CD4-positive, alpha-beta T cell (primary cell): ENCODE measurements at regions not wholly inside any gene's neighbourhood (a gene's known extent, or its start where the extent isn't known, plus 50 kb on each side); places are given as distances from the start of the nearest gene placed in this dataset.

Source experiments
- ATAC-seq: fragments of 200-7000 bp; cut with Tn5 transposase; one replicate; pipeline ENCODE4 v1.10.0; 2022; ENCODE audit warnings: mild to moderate bottlenecking; ENCODE audit not compliant: poor library complexity
- CTCF ChIA-PET: fragments of 350-600 bp; sonication (Branson Sonifier 250); formaldehyde crosslinking; loops from one replicate; lab custom pipeline; 2021; ENCODE audit warnings: antibody characterized with exemption, inconsistent platforms; lab: Charles Lee
- POLR2A ChIA-PET: fragments of 350-600 bp; sonication (Branson Sonifier 250); formaldehyde crosslinking; loops from one replicate; lab custom pipeline; 2021; ENCODE audit warnings: antibody characterized with exemption, inconsistent platforms; lab: Charles Lee
- DNase-seq, 14 experiments: peaks; one replicate each; pipeline ENCODE4 v3.0.0-alpha.2; 2013 to 2020; ENCODE audit warnings: mixed read lengths in 2 of 14
- H3K27ac ChIP-seq, 2 donors: one replicate each; pipeline versions ENCODE4 v1.5.1 to v1.7.0; 2013; ENCODE audit warnings: low read length in 2 of 2, low read depth in 1 of 2, mild to moderate bottlenecking in 1 of 2
- H3K27me3 ChIP-seq, 2 experiments: 1 replicate in 1 of 2; 2 replicates in 1 of 2; pipeline versions ENCODE4 v1.6.1 to v1.7.0; 2013; ENCODE audit warnings: low read length in 2 of 2, control low read depth in 1 of 2, mild to moderate bottlenecking in 1 of 2, moderate library complexity in 1 of 2; ENCODE audit not compliant: insufficient read depth in 2 of 2, control insufficient read depth in 1 of 2
- H3K36me3 ChIP-seq: one replicate; pipeline ENCODE4 v1.6.1; 2013; ENCODE audit warnings: low read length, control low read depth; ENCODE audit not compliant: insufficient read depth
- H3K4me1 ChIP-seq: one replicate; pipeline ENCODE4 v1.6.1; 2013; ENCODE audit warnings: low read length, control low read depth; ENCODE audit not compliant: insufficient read depth
- H3K4me3 ChIP-seq: one replicate; pipeline ENCODE4 v1.5.1; 2013; ENCODE audit warnings: mild to moderate bottlenecking, low read length, moderate library complexity
- H3K9me3 ChIP-seq, 2 experiments: 1 replicate in 1 of 2; 2 replicates in 1 of 2; pipeline versions ENCODE4 v1.6.1 to v1.7.0; 2013; ENCODE audit warnings: low read length in 2 of 2, mild to moderate bottlenecking in 2 of 2, control low read depth in 1 of 2, moderate library complexity in 1 of 2; ENCODE audit not compliant: control insufficient read depth in 1 of 2, insufficient read depth in 1 of 2
- H3K27ac Mint-ChIP-seq: one replicate; pipeline ENCODE4 v1.8.0; 2020; ENCODE audit warnings: mixed read lengths
- H3K27me3 Mint-ChIP-seq: one replicate; pipeline ENCODE4 v1.8.0; 2021; ENCODE audit warnings: mixed read lengths
- H3K36me3 Mint-ChIP-seq: one replicate; pipeline ENCODE4 v1.8.0; 2021; ENCODE audit warnings: low read depth, mixed read lengths
- H3K4me1 Mint-ChIP-seq: one replicate; pipeline ENCODE4 v1.8.0; 2021; ENCODE audit warnings: low read depth, mixed read lengths
- H3K4me3 Mint-ChIP-seq: one replicate; pipeline ENCODE4 v1.8.0; 2020; ENCODE audit warnings: mild to moderate bottlenecking, mixed read lengths
- H3K9me3 Mint-ChIP-seq: one replicate; pipeline ENCODE4 v1.8.0; 2020; ENCODE audit warnings: mixed read lengths
- CTCF ChIP-seq: fragments of 200-600 bp; IDR thresholded peaks from one replicate; pipeline ENCODE4 v1.8.0; 2022; ENCODE audit warnings: antibody characterized with exemption, mild to moderate bottlenecking
- intact Hi-C, 2 experiments: fragments of 100-400 bp; cut with DNase I in 1 of 2; cut with micrococcal nuclease in 1 of 2; formaldehyde crosslinking; loops; one replicate each; pipeline versions ENCODE4 v1.15.1 to v1.9.0; 2023 to 2025; cut with DNase I, micrococcal nuclease

- no peak for DNase-seq
- Histone ChIP-seq H3K36me3 (no peaks in the 10 kb centered on the region), H3K9me3 (peaks cover 0 to 10% of the 10 kb centered on the region in 2 experiments), H3K4me3 (no peak overlapping the region), H3K4me1 (no peaks in the 10 kb centered on the region), H3K27ac (no peak overlapping the region), H3K27me3 (no peaks in the 10 kb centered on the region)
- Mint-ChIP-seq H3K4me1 (no peaks in the 10 kb centered on the region), H3K4me3 (no peak overlapping the region), H3K27me3 (peaks cover 34% of the 10 kb centered on the region), H3K36me3 (no peaks in the 10 kb centered on the region), H3K9me3 (no peaks in the 10 kb centered on the region), H3K27ac (no peak overlapping the region)
- POLR2A ChIA-PET: no interaction called here
- ATAC-seq: no peak
- intact Hi-C loops: no loop called here
- CTCF ChIA-PET: no interaction called here
- no peak for TF ChIP-seq CTCF
Measured at GRCh38 chr15:29618586-29618985, 203.7 kb downstream of the TJP1 start.

- no peaks in the 10 kb centered on the region for H3K36me3 Mint-ChIP-seq
- H3K4me3 Mint-ChIP-seq: no peak overlapping the region
- H3K9me3 Mint-ChIP-seq: no peaks in the 10 kb centered on the region
- no peak overlapping the region for H3K4me3 ChIP-seq
- no peaks in the 10 kb centered on the region for H3K36me3 ChIP-seq
- no peak for DNase-seq
- H3K4me1 Mint-ChIP-seq: no peaks in the 10 kb centered on the region
- H3K27me3 Mint-ChIP-seq: peaks cover 45% of the 10 kb centered on the region
- H3K4me1 ChIP-seq: no peaks in the 10 kb centered on the region
- intact Hi-C loops: no loop called here
- ChIA-PET POLR2A (no interaction called here), CTCF (no interaction called here)
- no peak overlapping the region for H3K27ac Mint-ChIP-seq
- peaks cover 0 to 2% of the 10 kb centered on the region in 2 experiments for H3K27me3 ChIP-seq
- H3K27ac ChIP-seq: no peak overlapping the region
- no peak for TF ChIP-seq CTCF
- peaks cover 0 to 15% of the 10 kb centered on the region in 2 experiments for H3K9me3 ChIP-seq
- no peak for ATAC-seq
Measured at GRCh38 chr15:29616512-29616911, 205.8 kb downstream of the TJP1 start.

- no peak overlapping the region for H3K27ac ChIP-seq
- ChIA-PET CTCF (no interaction called here), POLR2A (no interaction called here)
- no peaks in the 10 kb centered on the region for H3K4me1 Mint-ChIP-seq
- H3K4me3 Mint-ChIP-seq: no peak overlapping the region
- H3K9me3 Mint-ChIP-seq: no peaks in the 10 kb centered on the region
- H3K27me3 Mint-ChIP-seq: peaks cover 50% of the 10 kb centered on the region
- H3K9me3 ChIP-seq: peaks cover 0 to 15% of the 10 kb centered on the region in 2 experiments
- no peak overlapping the region for H3K27ac Mint-ChIP-seq
- H3K36me3 ChIP-seq: no peaks in the 10 kb centered on the region
- H3K36me3 Mint-ChIP-seq: no peaks in the 10 kb centered on the region
- H3K4me3 ChIP-seq: no peak overlapping the region
- intact Hi-C loops: no loop called here
- ATAC-seq: no peak
- no peaks in the 10 kb centered on the region for H3K4me1 ChIP-seq
- no peak for TF ChIP-seq CTCF
- no peak for DNase-seq
- H3K27me3 ChIP-seq: peaks cover 0 to 2% of the 10 kb centered on the region in 2 experiments
Measured at GRCh38 chr15:29615791-29616190, 206.5 kb downstream of the TJP1 start.
